Thymus (tissue), 11 donors: ENCODE measurements at regions not wholly inside any gene's neighbourhood (a gene's known extent, or its start where the extent isn't known, plus 50 kb on each side); places are given as distances from the start of the nearest gene placed in this dataset.

Experiments used
- DNase-seq, 9 donors: peaks; one replicate each; pipeline ENCODE4 v3.0.0-alpha.2; 2013; ENCODE audit warnings: low spot score in 9 of 9, low read depth in 6 of 9, missing footprints in 1 of 9
- H3K27ac ChIP-seq, 2 donors: one replicate each; pipeline ENCODE4 v1.5.1; 2013; ENCODE audit warnings: control low read depth in 1 of 2, low read depth in 1 of 2, low read length in 1 of 2, mild to moderate bottlenecking in 1 of 2, moderate library complexity in 1 of 2
- H3K27me3 ChIP-seq, 2 donors: one replicate each; pipeline ENCODE4 v1.5.1; 2013; ENCODE audit warnings: low read length in 1 of 2; ENCODE audit not compliant: control insufficient read depth in 2 of 2, insufficient read depth in 1 of 2
- H3K36me3 ChIP-seq, 2 donors: one replicate each; pipeline ENCODE4 v1.5.1; 2013; ENCODE audit warnings: low read length in 1 of 2, mild to moderate bottlenecking in 1 of 2, moderate library complexity in 1 of 2; ENCODE audit not compliant: control insufficient read depth in 2 of 2, insufficient read depth in 2 of 2
- H3K4me1 ChIP-seq, 2 donors: one replicate each; pipeline ENCODE4 v1.5.1; 2013; ENCODE audit warnings: low read length in 2 of 2; ENCODE audit not compliant: control insufficient read depth in 2 of 2, insufficient read depth in 2 of 2
- H3K4me3 ChIP-seq, 2 donors: one replicate each; pipeline ENCODE4 v1.5.1; 2013; ENCODE audit warnings: low read length in 2 of 2, control low read depth in 1 of 2, mild to moderate bottlenecking in 1 of 2
- H3K9me3 ChIP-seq, 2 donors: one replicate each; pipeline ENCODE4 v1.5.1; 2013; ENCODE audit warnings: low read length in 1 of 2, mild to moderate bottlenecking in 1 of 2; ENCODE audit not compliant: control insufficient read depth in 2 of 2, insufficient read depth in 1 of 2
- WGBS: extraction: QIAGEN DNeasy Blood & Tissue Kit; methylation state at CpG from one replicate; pipeline ENCODE4 v1.1.7; 2013; 5-methylcytosine and 5-hydroxymethylcytosine counted together
- donor health status: healthy.

- H3K9me3 ChIP-seq, result no peaks in the 10 kb centered on the region
- WGBS, result 88% methylated on average over 4 of the region's 4 CpGs
- DNase-seq, result no peak
- peaks cover 0 to 8% of the 10 kb centered on the region in 2 donors for H3K27me3 ChIP-seq
- no peak overlapping the region for H3K27ac ChIP-seq
- no peaks in the 10 kb centered on the region for H3K4me1 ChIP-seq
- H3K4me3 ChIP-seq, result no peak overlapping the region
- no peaks in the 10 kb centered on the region for H3K36me3 ChIP-seq
Measured at GRCh38 chr15:69847625-69848024, 250.1 kb downstream of the TLE3 start.

DNA sequence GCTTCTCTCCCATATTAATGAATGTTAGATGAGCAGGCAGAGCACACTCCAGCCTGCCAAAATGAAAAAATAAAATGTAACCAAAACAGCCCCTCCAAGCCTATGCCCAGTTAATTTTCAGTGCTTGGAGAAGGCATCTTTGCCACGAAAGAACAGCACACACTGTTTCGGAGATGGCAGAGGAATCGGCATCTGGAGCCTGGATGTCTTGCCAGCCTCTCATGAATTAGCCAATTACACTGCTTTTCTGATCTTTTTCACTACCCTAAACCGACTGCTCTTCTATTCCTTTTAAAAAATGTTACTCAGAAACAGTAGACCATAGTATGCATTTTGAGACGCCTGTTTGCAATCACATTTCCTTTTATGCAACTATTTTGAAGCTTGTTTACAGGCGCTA is 249.6 kb downstream of the TLE3 start:
- 92% methylated on average over 6 of the region's 6 CpGs for WGBS

GRCh38 chr15:69848551-69849231 is 249.0 kb downstream of the TLE3 start:
- DNase-seq, result no peak
- no peak overlapping the region for H3K27ac ChIP-seq
- no peaks in the 10 kb centered on the region for H3K36me3 ChIP-seq
- no peaks in the 10 kb centered on the region for H3K4me1 ChIP-seq
- H3K4me3 ChIP-seq, result no peak overlapping the region
- no peaks in the 10 kb centered on the region for H3K9me3 ChIP-seq
- 81% methylated on average over 4 of the region's 4 CpGs for WGBS
- peaks cover 0 to 6% of the 10 kb centered on the region in 2 donors for H3K27me3 ChIP-seq

More for the DNA sequence above, 249.6 kb downstream of the TLE3 start:
- Histone ChIP-seq H3K4me1 (no peaks in the 10 kb centered on the region), H3K4me3 (no peak overlapping the region), H3K27me3 (peaks cover 0 to 8% of the 10 kb centered on the region in 2 donors), H3K27ac (no peak overlapping the region), H3K36me3 (no peaks in the 10 kb centered on the region), H3K9me3 (no peaks in the 10 kb centered on the region)
- DNase-seq, result no peak

DNA sequence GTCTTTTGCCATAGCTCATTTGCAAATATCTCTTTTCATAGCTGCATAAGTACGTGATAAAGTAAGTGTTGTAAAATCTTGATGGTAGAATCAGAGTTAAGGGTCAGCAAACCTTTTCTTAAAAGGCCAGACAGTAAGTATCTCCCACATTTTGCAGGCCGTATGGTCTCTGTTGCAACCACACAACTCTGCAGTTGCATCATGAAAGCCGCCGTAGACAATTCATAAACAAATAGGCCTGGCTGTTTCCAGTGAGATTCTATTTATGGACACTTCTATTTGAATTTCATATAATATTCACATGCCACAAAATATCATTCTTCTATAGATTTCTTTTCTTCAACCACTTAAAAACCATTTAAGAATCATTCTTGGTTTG is 248.5 kb downstream of the TLE3 start:
- H3K36me3 ChIP-seq, result no peaks in the 10 kb centered on the region
- H3K4me3 ChIP-seq, result no peak overlapping the region
- no peak for DNase-seq
- H3K4me1 ChIP-seq, result no peaks in the 10 kb centered on the region
- 97% methylated on average over 4 of the region's 4 CpGs for WGBS
- H3K27me3 ChIP-seq, result peaks cover 0 to 3% of the 10 kb centered on the region in 2 donors
- H3K27ac ChIP-seq, result no peak overlapping the region
- H3K9me3 ChIP-seq, result no peaks in the 10 kb centered on the region

- Histone ChIP-seq H3K27me3 (peaks cover 0 to 3% of the 10 kb centered on the region in 2 donors), H3K36me3 (no peaks in the 10 kb centered on the region), H3K9me3 (no peaks in the 10 kb centered on the region), H3K4me3 (no peak overlapping the region), H3K27ac (no peak overlapping the region), H3K4me1 (peaks cover 0 to 5% of the 10 kb centered on the region in 2 donors)
- no peak for DNase-seq
- 96% methylated on average over 3 of the region's 3 CpGs for WGBS
Measured at GRCh38 chr15:69852482-69852881, 245.2 kb downstream of the TLE3 start.

- Histone ChIP-seq H3K27me3 (peaks cover 0 to 3% of the 10 kb centered on the region in 2 donors), H3K9me3 (no peaks in the 10 kb centered on the region), H3K4me1 (peaks cover 4 to 10% of the 10 kb centered on the region in 2 donors), H3K36me3 (no peaks in the 10 kb centered on the region), H3K4me3 (no peak overlapping the region), H3K27ac (no peak overlapping the region)
- 97% methylated on average over 4 of the region's 4 CpGs for WGBS
- DNase-seq, result no peak
Measured at GRCh38 chr15:69852916-69853315, 244.8 kb downstream of the TLE3 start.

DNA sequence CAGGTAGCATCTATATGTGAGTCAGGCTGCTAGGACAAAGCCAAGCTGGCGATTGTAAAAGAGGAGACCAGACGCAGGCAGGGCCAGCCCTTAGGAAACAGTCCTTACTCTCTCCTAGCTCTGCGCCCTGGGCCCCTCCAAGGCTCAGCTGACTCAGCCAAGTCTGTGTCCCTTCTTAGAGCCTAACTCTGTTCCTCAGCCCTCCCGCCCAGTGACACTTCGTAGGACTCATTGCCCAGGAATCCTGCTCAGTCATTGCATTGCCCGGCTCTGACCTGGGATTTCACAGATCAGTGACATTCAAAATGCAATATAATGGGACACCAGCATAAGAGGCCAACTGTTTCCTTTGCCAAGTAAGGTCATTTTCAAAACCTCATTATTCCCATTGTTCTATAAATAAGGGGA is 244.2 kb downstream of the TLE3 start:
- Histone ChIP-seq H3K4me3 (no peak overlapping the region), H3K27me3 (peaks cover 0 to 3% of the 10 kb centered on the region in 2 donors), H3K9me3 (no peaks in the 10 kb centered on the region), H3K4me1 (peaks cover 8 to 16% of the 10 kb centered on the region in 2 donors), H3K27ac (no peak overlapping the region), H3K36me3 (no peaks in the 10 kb centered on the region)
- DNase-seq, result no peak
- 98% methylated on average over 6 of the region's 6 CpGs for WGBS

DNA sequence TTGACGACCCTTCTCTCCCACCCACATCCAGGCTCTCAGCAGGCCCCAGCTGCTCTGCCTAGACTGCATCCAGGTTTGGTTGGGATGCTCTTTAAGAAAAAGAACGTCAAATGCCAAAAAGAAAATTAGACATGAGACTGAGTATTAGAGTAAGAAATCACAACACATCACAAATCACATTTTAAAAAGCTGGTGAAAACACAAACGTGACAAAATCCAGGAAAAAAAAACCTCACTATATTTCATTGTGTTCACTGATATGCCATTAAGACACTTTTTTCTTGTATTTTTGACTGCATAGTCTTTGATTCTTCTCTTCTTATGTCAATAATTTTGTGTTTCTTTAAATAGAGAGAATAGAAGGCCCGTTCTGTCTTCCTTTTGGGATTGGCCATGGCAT is 243.7 kb downstream of the TLE3 start:
- Histone ChIP-seq H3K4me3 (no peak overlapping the region), H3K4me1 (peaks cover 8 to 17% of the 10 kb centered on the region in 2 donors), H3K9me3 (no peaks in the 10 kb centered on the region), H3K27me3 (peaks cover 0 to 3% of the 10 kb centered on the region in 2 donors), H3K27ac (no peak overlapping the region), H3K36me3 (no peaks in the 10 kb centered on the region)
- 94% methylated on average over 4 of the region's 4 CpGs for WGBS
- no peak for DNase-seq

DNA sequence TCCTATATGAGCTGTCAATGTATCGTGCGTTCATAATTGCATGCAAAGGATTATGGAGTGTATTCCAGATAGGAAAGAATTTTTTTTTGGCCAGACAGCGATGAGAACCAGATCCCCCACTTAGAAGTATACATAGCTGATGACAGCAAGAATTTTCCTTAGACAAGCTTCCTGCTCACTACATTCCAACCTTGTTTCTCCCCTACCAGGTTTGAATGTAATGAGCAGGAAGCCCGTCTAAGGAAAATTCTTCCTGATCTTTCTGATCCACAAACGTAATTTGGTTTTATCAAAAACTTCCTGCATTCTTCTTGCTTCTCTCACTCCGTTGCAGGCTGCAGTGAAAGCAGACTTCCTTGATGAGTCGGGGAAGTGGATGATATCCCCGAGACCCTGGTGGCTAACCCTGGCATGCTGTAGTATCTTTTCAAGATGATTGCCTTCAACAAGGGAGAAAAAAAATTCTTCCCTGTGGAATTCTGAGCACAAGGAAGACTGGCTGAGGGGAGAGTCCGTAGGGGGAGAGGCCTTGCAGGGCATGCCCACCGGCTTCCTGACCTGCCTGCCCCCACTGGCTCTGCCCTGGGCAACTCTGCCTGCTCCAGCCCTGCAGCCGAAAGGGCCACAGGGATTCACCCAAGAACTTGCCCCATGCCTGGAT is 243.1 kb downstream of the TLE3 start:
- WGBS, result 87% methylated on average over 11 of the region's 11 CpGs
- Histone ChIP-seq H3K27ac (no peak overlapping the region), H3K27me3 (peaks cover 0 to 3% of the 10 kb centered on the region in 2 donors), H3K9me3 (no peaks in the 10 kb centered on the region), H3K4me3 (no peak overlapping the region), H3K36me3 (no peaks in the 10 kb centered on the region), H3K4me1 (peaks cover 8 to 17% of the 10 kb centered on the region in 2 donors)
- no peak for DNase-seq
